MM.1S (cell line): ENCODE measurements at regions not wholly inside any gene's neighbourhood (a gene's known extent, or its start where the extent isn't known, plus 50 kb on each side); places are given as distances from the start of the nearest gene placed in this dataset.

Source experiments
- DNase-seq: peaks from one replicate; pipeline ENCODE4 v3.0.0-alpha.2; 2015
- H2AFZ ChIP-seq: fragments of 300-600 bp; sonication (generic); 2 replicates; pipeline ENCODE4 v1.6.0; 2016; ENCODE audit warnings: antibody characterized with exemption, low read length
- H3F3A ChIP-seq: fragments of 300-600 bp; sonication (generic); 2 replicates; pipeline ENCODE4 v1.6.1; 2016; ENCODE audit warnings: mild to moderate bottlenecking, antibody characterized with exemption, low read length, moderate library complexity, mixed read lengths; ENCODE audit not compliant: insufficient read depth
- H3K27ac ChIP-seq: fragments of 300-600 bp; sonication (generic); 2 replicates; pipeline ENCODE4 v1.5.1; 2016; ENCODE audit warnings: mild to moderate bottlenecking, low read length
- H3K27me3 ChIP-seq: fragments of 300-600 bp; sonication (generic); replicated peaks from 2 replicates; pipeline ENCODE4 v1.6.0; 2016; ENCODE audit warnings: low read length; ENCODE audit not compliant: insufficient read depth
- H3K36me3 ChIP-seq: fragments of 300-600 bp; sonication (generic); replicated peaks from 2 replicates; pipeline ENCODE4 v1.6.1; 2016; ENCODE audit warnings: mild to moderate bottlenecking, low read length, mixed read lengths; ENCODE audit not compliant: insufficient read depth
- H3K4me1 ChIP-seq: fragments of 300-600 bp; sonication (generic); 2 replicates; pipeline ENCODE4 v1.6.1; 2016; ENCODE audit warnings: low read length, mixed read lengths
- H3K4me2 ChIP-seq: fragments of 300-600 bp; sonication (generic); 2 replicates; pipeline ENCODE4 v1.6.0; 2016; ENCODE audit warnings: low read depth, low read length
- H3K4me3 ChIP-seq: fragments of 300-600 bp; sonication (generic); 2 replicates; pipeline ENCODE4 v1.5.1; 2016; ENCODE audit warnings: low read length, mixed read lengths
- H3K79me2 ChIP-seq: fragments of 300-600 bp; sonication (generic); 2 replicates; pipeline ENCODE4 v1.6.1; 2016; ENCODE audit warnings: mixed run types, low read length, mixed read lengths
- H3K9ac ChIP-seq: fragments of 300-600 bp; sonication (generic); 2 replicates; pipeline ENCODE4 v1.6.1; 2016; ENCODE audit warnings: low read length, mixed read lengths
- H3K9me2 ChIP-seq: fragments of 300-600 bp; sonication (generic); replicated peaks from 2 replicates; pipeline ENCODE4 v1.6.1; 2016; ENCODE audit warnings: mild to moderate bottlenecking, low read length, mixed read lengths; ENCODE audit not compliant: insufficient read depth
- H3K9me3 ChIP-seq: fragments of 300-600 bp; sonication (generic); replicated peaks from 2 replicates; pipeline ENCODE4 v1.6.1; 2016; ENCODE audit warnings: mild to moderate bottlenecking, low read length, mixed read lengths; ENCODE audit not compliant: insufficient read depth
- H4K20me1 ChIP-seq: fragments of 300-600 bp; sonication (generic); 2 replicates; pipeline ENCODE4 v1.6.1; 2016; ENCODE audit warnings: mild to moderate bottlenecking, low read length, moderate library complexity, mixed read lengths; ENCODE audit not compliant: insufficient read depth
- EZH2 ChIP-seq: fragments of 300-600 bp; sonication (generic); optimal IDR thresholded peaks from 2 replicates; pipeline ENCODE3; 2017; ENCODE audit warnings: low read depth, mild to moderate bottlenecking, antibody characterized with exemption, low read length, mixed read lengths
- EZH2phosphoT487 ChIP-seq: fragments of 300-600 bp; sonication (generic); IDR thresholded peaks from 2 replicates; pipeline ENCODE4 v1.6.1; 2018; ENCODE audit warnings: antibody characterized with exemption, low read length
- TF ChIP-seq, protein P1 (sequence below): fragments of 300-600 bp; sonication (generic); IDR thresholded peaks from 2 replicates; pipeline ENCODE4 v1.5.1; 2016; ENCODE audit warnings: antibody characterized with exemption, low read length, mixed read lengths

DNA sequence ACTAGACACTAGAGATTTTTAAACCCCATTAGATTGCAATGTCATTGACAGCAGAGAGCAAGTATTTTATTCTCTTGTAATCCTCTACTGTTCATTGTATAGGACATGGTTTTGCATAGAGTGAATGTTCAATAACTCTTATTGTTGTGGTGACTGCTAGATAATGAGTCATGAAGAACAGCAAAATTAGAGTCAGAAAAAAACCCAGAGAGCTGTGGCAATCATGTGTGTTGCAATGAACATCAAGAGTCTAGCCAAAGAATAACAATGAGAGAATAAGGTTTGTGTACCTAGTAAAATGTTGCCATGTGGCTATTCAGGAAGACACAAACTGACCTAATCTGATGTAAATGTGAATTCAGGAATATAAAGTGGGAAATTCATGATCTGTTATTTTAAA is 684.0 kb downstream of the DSC3 start:
- H3F3A ChIP-seq = no peaks in the 10 kb centered on the region
- H3K36me3 ChIP-seq = no peaks in the 10 kb centered on the region
- no peak for TF ChIP-seq EZH2
- no peak for TF ChIP-seq EZH2phosphoT487
- TF ChIP-seq, protein P1, sequence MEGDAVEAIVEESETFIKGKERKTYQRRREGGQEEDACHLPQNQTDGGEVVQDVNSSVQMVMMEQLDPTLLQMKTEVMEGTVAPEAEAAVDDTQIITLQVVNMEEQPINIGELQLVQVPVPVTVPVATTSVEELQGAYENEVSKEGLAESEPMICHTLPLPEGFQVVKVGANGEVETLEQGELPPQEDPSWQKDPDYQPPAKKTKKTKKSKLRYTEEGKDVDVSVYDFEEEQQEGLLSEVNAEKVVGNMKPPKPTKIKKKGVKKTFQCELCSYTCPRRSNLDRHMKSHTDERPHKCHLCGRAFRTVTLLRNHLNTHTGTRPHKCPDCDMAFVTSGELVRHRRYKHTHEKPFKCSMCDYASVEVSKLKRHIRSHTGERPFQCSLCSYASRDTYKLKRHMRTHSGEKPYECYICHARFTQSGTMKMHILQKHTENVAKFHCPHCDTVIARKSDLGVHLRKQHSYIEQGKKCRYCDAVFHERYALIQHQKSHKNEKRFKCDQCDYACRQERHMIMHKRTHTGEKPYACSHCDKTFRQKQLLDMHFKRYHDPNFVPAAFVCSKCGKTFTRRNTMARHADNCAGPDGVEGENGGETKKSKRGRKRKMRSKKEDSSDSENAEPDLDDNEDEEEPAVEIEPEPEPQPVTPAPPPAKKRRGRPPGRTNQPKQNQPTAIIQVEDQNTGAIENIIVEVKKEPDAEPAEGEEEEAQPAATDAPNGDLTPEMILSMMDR = no peak
- no peak for DNase-seq
- H3K9me2 ChIP-seq = no peaks in the 10 kb centered on the region
- H3K27ac ChIP-seq = no peak overlapping the region
- no peaks in the 10 kb centered on the region for H3K27me3 ChIP-seq
- no peak overlapping the region for H2AFZ ChIP-seq
- H3K9ac ChIP-seq = no peak overlapping the region
- H3K4me3 ChIP-seq = no peak overlapping the region
- no peak overlapping the region for H3K4me2 ChIP-seq
- no peaks in the 10 kb centered on the region for H3K9me3 ChIP-seq
- no peaks in the 10 kb centered on the region for H4K20me1 ChIP-seq
- H3K79me2 ChIP-seq = no peaks in the 10 kb centered on the region
- H3K4me1 ChIP-seq = no peaks in the 10 kb centered on the region

DNA sequence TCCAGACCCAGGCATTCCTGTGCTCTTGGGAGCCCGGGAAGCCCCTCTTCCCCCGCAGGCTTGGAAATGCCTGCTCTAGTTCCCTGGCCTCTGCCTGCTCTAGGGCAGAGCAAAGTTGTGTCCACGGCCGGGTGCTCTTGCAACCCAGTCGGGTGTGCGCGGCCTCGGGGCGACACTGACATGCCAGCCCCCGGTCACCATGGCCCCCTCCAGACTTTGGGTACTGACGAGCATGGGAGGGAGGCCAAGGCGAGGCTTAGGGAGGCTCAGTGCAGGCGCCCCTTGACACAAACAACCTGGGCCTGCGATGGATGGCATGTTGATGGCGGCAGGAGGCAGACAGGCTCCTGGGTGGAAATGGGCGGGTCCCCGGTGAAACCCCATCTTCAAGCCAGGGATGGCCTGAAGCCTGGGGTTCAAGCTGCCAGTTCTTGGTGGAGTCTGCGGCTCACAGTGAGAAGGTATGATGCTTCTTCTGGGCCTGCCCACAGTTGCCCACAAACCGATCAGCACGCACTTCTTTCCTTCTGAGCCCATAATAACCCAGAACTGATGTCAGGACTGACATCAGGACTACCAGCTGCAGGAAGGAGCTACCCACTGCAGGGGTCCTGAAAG is 689.9 kb downstream of the DSC3 start:
- no peaks in the 10 kb centered on the region for H4K20me1 ChIP-seq
- H3K9me3 ChIP-seq = no peaks in the 10 kb centered on the region
- H3K9ac ChIP-seq = no peak overlapping the region
- DNase-seq = no peak
- TF ChIP-seq, protein P1 = no peak
- TF ChIP-seq EZH2 = no peak
- TF ChIP-seq EZH2phosphoT487 = no peak
- no peaks in the 10 kb centered on the region for H3F3A ChIP-seq
- H3K4me1 ChIP-seq = no peaks in the 10 kb centered on the region
- H3K9me2 ChIP-seq = no peaks in the 10 kb centered on the region
- no peaks in the 10 kb centered on the region for H3K36me3 ChIP-seq
- no peaks in the 10 kb centered on the region for H3K79me2 ChIP-seq
- H3K27me3 ChIP-seq = no peaks in the 10 kb centered on the region
- H3K4me3 ChIP-seq = no peak overlapping the region
- H3K4me2 ChIP-seq = no peak overlapping the region
- H2AFZ ChIP-seq = no peak overlapping the region
- no peak overlapping the region for H3K27ac ChIP-seq

DNA sequence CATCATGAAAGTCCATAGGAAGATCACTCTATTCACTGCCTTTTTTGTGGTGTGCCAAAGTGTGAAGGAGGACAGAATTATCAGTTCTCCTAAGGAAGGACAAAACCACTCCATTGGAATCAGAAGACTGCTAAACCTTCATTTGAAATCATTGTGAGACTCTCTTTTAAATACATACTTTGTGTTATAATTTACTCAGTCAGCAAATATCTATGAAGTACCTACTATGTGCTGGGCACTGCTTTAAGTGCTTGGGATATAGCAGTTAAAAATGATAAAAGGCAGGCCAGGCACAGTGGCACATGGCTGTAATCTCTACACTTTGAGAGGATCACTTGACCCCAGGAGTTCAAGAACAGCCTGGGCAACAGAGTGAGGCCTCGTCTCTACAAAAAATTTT is 692.3 kb downstream of the DSC3 start:
- H3K9ac ChIP-seq = no peak overlapping the region
- no peaks in the 10 kb centered on the region for H3K9me2 ChIP-seq
- H2AFZ ChIP-seq = no peak overlapping the region
- H3K4me3 ChIP-seq = no peak overlapping the region
- H3K79me2 ChIP-seq = no peaks in the 10 kb centered on the region
- no peak overlapping the region for H3K4me2 ChIP-seq
- H3F3A ChIP-seq = no peaks in the 10 kb centered on the region
- no peaks in the 10 kb centered on the region for H4K20me1 ChIP-seq
- H3K36me3 ChIP-seq = no peaks in the 10 kb centered on the region
- TF ChIP-seq, protein P1 = no peak
- TF ChIP-seq EZH2phosphoT487 = no peak
- no peak for TF ChIP-seq EZH2
- no peak for DNase-seq
- H3K27ac ChIP-seq = no peak overlapping the region
- no peaks in the 10 kb centered on the region for H3K4me1 ChIP-seq
- no peaks in the 10 kb centered on the region for H3K27me3 ChIP-seq
- no peaks in the 10 kb centered on the region for H3K9me3 ChIP-seq
